ENCODE measurements at regions not wholly inside any gene's neighbourhood (a gene's known extent, or its start where the extent isn't known, plus 50 kb on each side); places are given as distances from the start of the nearest gene placed in this dataset.

GRCh38 chr2:35931115-35931514 lies 424.5 kb upstream of the CRIM1 start:
- H3K4me1 ChIP-seq (ENCODE audit: insufficient read depth, low read length, poor library complexity, severe bottlenecking): no peaks in the 10 kb centered on the region
- H3K4me2 ChIP-seq (ENCODE audit: low read depth, low read length, poor library complexity, severe bottlenecking): no peak overlapping the region
- H3K9ac ChIP-seq (ENCODE audit: low read depth, low read length, poor library complexity, severe bottlenecking): no peak overlapping the region
- no peak for TF ChIP-seq CTCF (conservative IDR thresholded peaks at IDR 0.05; ENCODE audit: low read length)
- no peak for TF ChIP-seq EZH2phosphoT487 (IDR thresholded peaks at IDR 0.05; ENCODE audit: borderline replicate concordance)
- H4K20me1 ChIP-seq (ENCODE audit: insufficient read depth, low read length, poor library complexity, severe bottlenecking): no peaks in the 10 kb centered on the region
- no peak overlapping the region for H2AFZ ChIP-seq (ENCODE audit: low read length)
- H3K79me2 ChIP-seq (ENCODE audit: insufficient read depth, low read length): no peaks in the 10 kb centered on the region
- H3K9me3 ChIP-seq (ENCODE audit: insufficient read depth, low read depth, low read length): no peaks in the 10 kb centered on the region
- H3K9me2 ChIP-seq (replicated peaks; ENCODE audit: low read depth, low read length): no peaks in the 10 kb centered on the region
- no peaks in the 10 kb centered on the region for H3F3A ChIP-seq (ENCODE audit: low read depth)
- H3K27me3 ChIP-seq (ENCODE audit: insufficient read depth, low read length, poor library complexity, severe bottlenecking): no peaks in the 10 kb centered on the region
- H3K36me3 ChIP-seq (ENCODE audit: insufficient read depth, low read length): no peaks in the 10 kb centered on the region
- no peak overlapping the region for H3K4me3 ChIP-seq (ENCODE audit: low read length, poor library complexity, severe bottlenecking)

- no peak for TF ChIP-seq CTCF (conservative IDR thresholded peaks at IDR 0.05; ENCODE audit: low read length)
- no peak for TF ChIP-seq EZH2phosphoT487 (IDR thresholded peaks at IDR 0.05; ENCODE audit: borderline replicate concordance)
- no peaks in the 10 kb centered on the region for H4K20me1 ChIP-seq (ENCODE audit: insufficient read depth, low read length, poor library complexity, severe bottlenecking)
Observed at GRCh38 chr2:35929551-35929950, 426.0 kb upstream of the CRIM1 start.

DNA sequence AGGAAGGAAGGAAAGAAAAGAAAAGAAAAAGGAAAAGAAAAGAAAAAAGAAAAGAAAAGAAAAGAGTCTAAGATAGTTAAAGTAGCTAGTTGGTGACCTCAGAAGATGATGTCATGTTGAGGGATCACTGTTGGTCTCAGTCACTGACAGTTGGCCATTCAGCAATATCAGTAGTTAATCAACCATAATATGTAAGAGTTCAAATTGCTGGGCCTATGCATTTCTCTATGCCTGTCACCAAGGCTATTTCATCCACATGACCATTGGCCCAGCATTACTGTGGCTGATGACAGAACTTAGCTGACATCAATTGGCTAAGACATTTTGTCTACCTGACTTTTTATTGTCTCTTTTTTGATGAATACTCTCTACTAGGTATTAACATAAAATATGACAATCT lies 435.5 kb upstream of the CRIM1 start:
- Histone ChIP-seq H3K79me2 (ENCODE audit: insufficient read depth, low read length) (no peaks in the 10 kb centered on the region), H3K27me3 (ENCODE audit: insufficient read depth, low read length, poor library complexity, severe bottlenecking) (no peaks in the 10 kb centered on the region), H2AFZ (ENCODE audit: low read length) (no peak overlapping the region), H3K4me1 (ENCODE audit: insufficient read depth, low read length, poor library complexity, severe bottlenecking) (no peaks in the 10 kb centered on the region), H3K4me3 (ENCODE audit: low read length, poor library complexity, severe bottlenecking) (no peak overlapping the region), H3F3A (ENCODE audit: low read depth) (no peaks in the 10 kb centered on the region), H3K9me3 (ENCODE audit: insufficient read depth, low read depth, low read length) (no peaks in the 10 kb centered on the region), H4K20me1 (ENCODE audit: insufficient read depth, low read length, poor library complexity, severe bottlenecking) (no peaks in the 10 kb centered on the region), H3K9me2 (replicated peaks; ENCODE audit: low read depth, low read length) (no peaks in the 10 kb centered on the region), H3K36me3 (ENCODE audit: insufficient read depth, low read length) (no peaks in the 10 kb centered on the region), H3K9ac (ENCODE audit: low read depth, low read length, poor library complexity, severe bottlenecking) (no peak overlapping the region), H3K4me2 (ENCODE audit: low read depth, low read length, poor library complexity, severe bottlenecking) (no peak overlapping the region)
- TF ChIP-seq EZH2phosphoT487 (IDR thresholded peaks at IDR 0.05; ENCODE audit: borderline replicate concordance) (no peak), CTCF (conservative IDR thresholded peaks at IDR 0.05; ENCODE audit: low read length) (no peak)

More at GRCh38 chr2:35929551-35929950, 426.0 kb upstream of the CRIM1 start:
- Histone ChIP-seq H3K4me1 (ENCODE audit: insufficient read depth, low read length, poor library complexity, severe bottlenecking) (no peaks in the 10 kb centered on the region), H3K4me3 (ENCODE audit: low read length, poor library complexity, severe bottlenecking) (no peak overlapping the region), H3K4me2 (ENCODE audit: low read depth, low read length, poor library complexity, severe bottlenecking) (no peak overlapping the region), H3K27me3 (ENCODE audit: insufficient read depth, low read length, poor library complexity, severe bottlenecking) (no peaks in the 10 kb centered on the region), H3K9me2 (replicated peaks; ENCODE audit: low read depth, low read length) (no peaks in the 10 kb centered on the region), H2AFZ (ENCODE audit: low read length) (no peak overlapping the region), H3K79me2 (ENCODE audit: insufficient read depth, low read length) (no peaks in the 10 kb centered on the region), H3K9me3 (ENCODE audit: insufficient read depth, low read depth, low read length) (no peaks in the 10 kb centered on the region), H3K36me3 (ENCODE audit: insufficient read depth, low read length) (no peaks in the 10 kb centered on the region), H3F3A (ENCODE audit: low read depth) (no peaks in the 10 kb centered on the region), H3K9ac (ENCODE audit: low read depth, low read length, poor library complexity, severe bottlenecking) (no peak overlapping the region)
